ENCODE measurements at regions not wholly inside any gene's neighbourhood (a gene's known extent, or its start where the extent isn't known, plus 50 kb on each side); places are given as distances from the start of the nearest gene placed in this dataset.

- TF ChIP-seq PKNOX1 (IDR thresholded peaks at IDR 0.05) (no peak), KDM1A (IDR thresholded peaks at IDR 0.05; ENCODE audit: borderline replicate concordance) (no peak), RELB (IDR thresholded peaks at IDR 0.05; ENCODE audit: low read depth) (peak; percentile 85), IRF5 (IDR thresholded peaks at IDR 0.05; ENCODE audit: borderline replicate concordance) (no peak), HDAC6 (IDR thresholded peaks at IDR 0.05; ENCODE audit: unreplicated experiment) (no peak), ETV6 (conservative IDR thresholded peaks at IDR 0.05 in 1 of 2, IDR thresholded peaks at IDR 0.05 in 1 of 2; ENCODE audit: borderline replicate concordance in 1 of 2, low read depth in 1 of 2) (no peak), SMC3 (IDR thresholded peaks at IDR 0.05; ENCODE audit: borderline replicate concordance, low read length) (no peak), CHD4 (IDR thresholded peaks at IDR 0.05) (no peak), E4F1 (IDR thresholded peaks at IDR 0.05; ENCODE audit: borderline replicate concordance, partially characterized antibody) (no peak), MTA2 (IDR thresholded peaks at IDR 0.05; ENCODE audit: low read depth) (peak; percentile 83), NBN (IDR thresholded peaks at IDR 0.05) (0 out of 2 replicates have a peak, but pooled peaks have one; percentile 26), ATF3 (IDR thresholded peaks at IDR 0.05; ENCODE audit: borderline replicate concordance, extremely low read depth, low read depth, low read length) (no peak), TCF3 (IDR thresholded peaks at IDR 0.05; ENCODE audit: borderline replicate concordance, insufficient read depth, low read depth, low read length) (no peak), EZH2 (IDR thresholded peaks at IDR 0.05; ENCODE audit: borderline replicate concordance, control insufficient read depth, low read depth, low read length) (no peak), ATF7 (IDR thresholded peaks at IDR 0.05; ENCODE audit: low read depth) (peak; percentile 81), NFIC (IDR thresholded peaks at IDR 0.05; ENCODE audit: low read depth, low read length) (peak; percentile 63; the same call in 1 of the 2 replicates), RUNX3 (IDR thresholded peaks at IDR 0.05; ENCODE audit: low read length) (peak; percentile 34; the same call in 1 of the 2 replicates), IKZF2 (IDR thresholded peaks at IDR 0.05) (peak; percentile 78 to 83; a peak in 3 of 4 replicates), ZNF622 (IDR thresholded peaks at IDR 0.05) (no peak), EP300 (IDR thresholded peaks at IDR 0.05; ENCODE audit: borderline replicate concordance in 1 of 2, control insufficient read depth in 1 of 2, low read depth in 2 of 2, low read length in 2 of 2) (peak in 1 of 2 experiments; percentile 71; a peak in 1 of 4 replicates), SKIL (IDR thresholded peaks at IDR 0.05; ENCODE audit: low read depth, poor library complexity, severe bottlenecking) (peak; percentile 40), KAT2A (conservative IDR thresholded peaks at IDR 0.05; ENCODE audit: control insufficient read depth, low read depth, low read length) (no peak)
These were observed 89.9 kb upstream of the P3H2 start (continued) for GRCh38 chr3:190210608-190211007.

Measured in GM12878 (cell line).